ENCODE measurements at regions not wholly inside any gene's neighbourhood (a gene's known extent, or its start where the extent isn't known, plus 50 kb on each side); places are given as distances from the start of the nearest gene placed in this dataset.
A peak's percentile ranks its signal among the peaks of the same experiment; 100 is the strongest.

- DNase-seq (ENCODE audit: low read depth) = no peak
- no peak overlapping the region for H3K4me3 ChIP-seq (ENCODE audit: low read depth, low read length)
- TF ChIP-seq CTCF (conservative IDR thresholded peaks at IDR 0.05; ENCODE audit: low read depth, low read length) = no peak
Observed at GRCh38 chr18:2394684-2395083, 176.6 kb downstream of the METTL4 start.

GRCh38 chr18:2395427-2396161, 175.7 kb downstream of the METTL4 start:
- H3K4me3 ChIP-seq (ENCODE audit: low read depth, low read length) = no peak overlapping the region
- DNase-seq (ENCODE audit: low read depth) = peak; percentile 30
- no peak for TF ChIP-seq CTCF (conservative IDR thresholded peaks at IDR 0.05; ENCODE audit: low read depth, low read length)

- TF ChIP-seq CTCF (conservative IDR thresholded peaks at IDR 0.05; ENCODE audit: low read depth, low read length) = no peak
- H3K4me3 ChIP-seq (ENCODE audit: low read depth, low read length) = no peak overlapping the region
- no peak for DNase-seq (ENCODE audit: low read depth)
Observed at GRCh38 chr18:2396162-2396505, 175.2 kb downstream of the METTL4 start.

GRCh38 chr18:2400701-2401196, 170.6 kb downstream of the METTL4 start:
- no peak for DNase-seq (ENCODE audit: low read depth)
- no peak overlapping the region for H3K4me3 ChIP-seq (ENCODE audit: low read depth, low read length)
- no peak for TF ChIP-seq CTCF (conservative IDR thresholded peaks at IDR 0.05; ENCODE audit: low read depth, low read length)

GRCh38 chr18:2402084-2402483, 169.2 kb downstream of the METTL4 start:
- no peak overlapping the region for H3K4me3 ChIP-seq (ENCODE audit: low read depth, low read length)
- DNase-seq (ENCODE audit: low read depth) = peak; percentile 63
- no peak for TF ChIP-seq CTCF (conservative IDR thresholded peaks at IDR 0.05; ENCODE audit: low read depth, low read length)

- TF ChIP-seq CTCF (conservative IDR thresholded peaks at IDR 0.05; ENCODE audit: low read depth, low read length) = no peak
- no peak overlapping the region for H3K4me3 ChIP-seq (ENCODE audit: low read depth, low read length)
- DNase-seq (ENCODE audit: low read depth) = peak; percentile 83
Observed at GRCh38 chr18:2406544-2406943, 164.8 kb downstream of the METTL4 start.

GRCh38 chr18:2407961-2408360, 163.3 kb downstream of the METTL4 start:
- H3K4me3 ChIP-seq (ENCODE audit: low read depth, low read length) = no peak overlapping the region
- no peak for TF ChIP-seq CTCF (conservative IDR thresholded peaks at IDR 0.05; ENCODE audit: low read depth, low read length)
- DNase-seq (ENCODE audit: low read depth) = peak; percentile 30

Measured in choroid plexus epithelial cell (primary cell).